ENCODE measurements at regions not wholly inside any gene's neighbourhood (a gene's known extent, or its start where the extent isn't known, plus 50 kb on each side); places are given as distances from the start of the nearest gene placed in this dataset.
"Not testable (repeated sequence)": the region's sequence is repeated elsewhere in the genome, so short reads cannot be mapped to it uniquely, and the experiment has no call there.

DNA sequence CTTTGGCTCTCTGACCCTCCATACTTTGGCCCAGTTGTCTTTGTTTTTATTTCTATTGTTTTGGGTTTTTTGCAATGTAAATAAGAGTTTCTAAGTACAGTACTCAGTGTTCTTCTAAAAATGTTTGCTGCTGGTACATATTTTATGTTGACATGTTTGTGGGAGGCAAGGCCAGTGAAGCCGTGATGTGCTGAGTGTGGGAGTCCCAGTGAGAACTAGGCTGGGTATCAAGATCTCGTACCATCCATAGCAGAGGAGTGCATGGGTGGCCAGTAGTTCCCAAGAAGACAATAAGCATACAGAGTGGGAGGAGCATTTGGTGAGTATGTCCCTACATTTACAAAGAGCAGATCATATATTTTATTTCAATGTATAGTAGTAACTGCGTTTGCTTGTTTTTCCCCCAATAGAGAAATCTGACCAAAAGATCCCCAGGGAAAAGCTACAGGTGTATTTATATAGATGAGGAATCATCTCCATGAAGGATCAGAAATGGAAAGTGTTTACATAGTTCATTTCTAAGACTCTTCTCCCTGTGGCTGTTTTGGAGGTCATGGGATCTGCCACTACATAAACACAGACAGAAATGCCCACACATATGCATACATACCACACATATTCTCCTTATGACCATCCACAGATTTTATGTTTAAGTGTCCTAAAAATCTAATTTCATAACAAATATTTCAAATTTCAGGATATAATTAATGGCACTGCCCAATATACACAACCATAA lies 285.9 kb downstream of the ALDH8A1 start:
- TF ChIP-seq, protein P1, sequence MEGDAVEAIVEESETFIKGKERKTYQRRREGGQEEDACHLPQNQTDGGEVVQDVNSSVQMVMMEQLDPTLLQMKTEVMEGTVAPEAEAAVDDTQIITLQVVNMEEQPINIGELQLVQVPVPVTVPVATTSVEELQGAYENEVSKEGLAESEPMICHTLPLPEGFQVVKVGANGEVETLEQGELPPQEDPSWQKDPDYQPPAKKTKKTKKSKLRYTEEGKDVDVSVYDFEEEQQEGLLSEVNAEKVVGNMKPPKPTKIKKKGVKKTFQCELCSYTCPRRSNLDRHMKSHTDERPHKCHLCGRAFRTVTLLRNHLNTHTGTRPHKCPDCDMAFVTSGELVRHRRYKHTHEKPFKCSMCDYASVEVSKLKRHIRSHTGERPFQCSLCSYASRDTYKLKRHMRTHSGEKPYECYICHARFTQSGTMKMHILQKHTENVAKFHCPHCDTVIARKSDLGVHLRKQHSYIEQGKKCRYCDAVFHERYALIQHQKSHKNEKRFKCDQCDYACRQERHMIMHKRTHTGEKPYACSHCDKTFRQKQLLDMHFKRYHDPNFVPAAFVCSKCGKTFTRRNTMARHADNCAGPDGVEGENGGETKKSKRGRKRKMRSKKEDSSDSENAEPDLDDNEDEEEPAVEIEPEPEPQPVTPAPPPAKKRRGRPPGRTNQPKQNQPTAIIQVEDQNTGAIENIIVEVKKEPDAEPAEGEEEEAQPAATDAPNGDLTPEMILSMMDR (IDR thresholded peaks at IDR 0.05) = no peak
- ATAC-seq (no peak), DNase-seq (no peak), FAIRE-seq (no peak)
- intact Hi-C loops (cut with DNase I) = no loop called here
- Histone ChIP-seq H3K27ac (no peak overlapping the region), H3K9me3 (no peaks in the 10 kb centered on the region), H3K4me3 (no peak overlapping the region), H3K4me1 (no peaks in the 10 kb centered on the region), H3K36me3 (no peaks in the 10 kb centered on the region), H3K27me3 (no peaks in the 10 kb centered on the region)
- WGBS, 2 donors = 84 to 97% methylated on average over 3 of the region's 3 CpGs

DNA sequence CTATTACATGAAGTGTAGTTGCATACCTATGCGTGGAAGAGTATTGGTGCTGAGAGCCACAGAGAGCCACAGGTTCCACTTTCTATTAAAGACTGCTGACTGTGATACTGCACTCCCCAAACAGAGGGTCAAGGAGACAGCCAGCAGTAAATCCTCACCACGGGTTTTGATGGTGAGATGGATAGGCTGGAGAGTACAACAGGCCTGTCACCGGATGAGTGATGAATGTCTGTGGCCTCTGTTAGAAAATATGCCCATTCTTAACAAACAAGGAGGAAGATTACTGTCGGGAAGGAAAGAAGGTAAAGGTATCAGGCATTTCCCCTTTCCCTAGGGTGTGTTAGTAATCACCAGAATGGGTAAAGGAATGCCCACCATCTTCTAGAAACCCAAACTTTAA lies 286.5 kb downstream of the ALDH8A1 start:
- ATAC-seq = no peak
- Histone ChIP-seq H3K4me3 (no peak overlapping the region), H3K9me3 (no peaks in the 10 kb centered on the region), H3K27ac (no peak overlapping the region), H3K36me3 (no peaks in the 10 kb centered on the region), H3K27me3 (no peaks in the 10 kb centered on the region), H3K4me1 (no peaks in the 10 kb centered on the region)
- FAIRE-seq = no peak
- DNase-seq = no peak
- intact Hi-C loops (cut with DNase I) = no loop called here
- WGBS, 2 donors = 76% methylated on average over 4 of the region's 4 CpGs
- TF ChIP-seq, protein P1 (IDR thresholded peaks at IDR 0.05) = no peak

DNA sequence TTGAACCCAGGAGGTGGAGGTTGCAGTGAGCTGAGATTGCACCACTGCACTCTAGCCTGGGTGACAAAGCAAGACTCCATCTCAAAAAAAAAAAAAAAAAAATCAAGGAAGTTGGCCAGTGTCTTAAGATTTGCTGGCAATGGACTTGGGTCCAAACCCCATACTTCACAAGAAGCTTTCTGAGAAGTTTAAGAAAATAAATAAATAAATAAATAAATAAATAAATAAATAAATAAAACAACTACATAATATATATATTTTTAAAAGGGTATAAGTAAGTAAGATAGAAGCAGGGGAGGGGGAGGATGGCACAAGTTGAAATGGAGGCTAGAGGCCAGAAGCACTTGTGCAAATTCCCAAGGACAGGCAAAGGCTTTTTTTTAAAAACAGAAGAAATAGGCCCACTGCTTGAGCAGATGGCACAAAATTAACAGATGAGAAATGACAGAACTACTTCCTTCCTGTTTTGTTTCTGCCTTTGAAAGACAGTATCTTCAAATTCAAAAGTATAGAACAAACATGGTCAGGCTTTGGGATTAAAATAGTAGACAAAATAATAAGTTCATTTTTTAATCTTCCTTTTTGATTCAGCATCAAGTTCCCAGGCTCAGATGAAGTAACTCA lies 287.7 kb downstream of the ALDH8A1 start:
- no peak for DNase-seq
- ATAC-seq = no peak
- Histone ChIP-seq H3K9me3 (no peaks in the 10 kb centered on the region), H3K36me3 (no peaks in the 10 kb centered on the region), H3K4me1 (no peaks in the 10 kb centered on the region), H3K27me3 (no peaks in the 10 kb centered on the region), H3K4me3 (no peak overlapping the region), H3K27ac (no peak overlapping the region)
- intact Hi-C loops (cut with DNase I) = no loop called here
- no peak for FAIRE-seq
- TF ChIP-seq, protein P1 (IDR thresholded peaks at IDR 0.05) = no peak

DNA sequence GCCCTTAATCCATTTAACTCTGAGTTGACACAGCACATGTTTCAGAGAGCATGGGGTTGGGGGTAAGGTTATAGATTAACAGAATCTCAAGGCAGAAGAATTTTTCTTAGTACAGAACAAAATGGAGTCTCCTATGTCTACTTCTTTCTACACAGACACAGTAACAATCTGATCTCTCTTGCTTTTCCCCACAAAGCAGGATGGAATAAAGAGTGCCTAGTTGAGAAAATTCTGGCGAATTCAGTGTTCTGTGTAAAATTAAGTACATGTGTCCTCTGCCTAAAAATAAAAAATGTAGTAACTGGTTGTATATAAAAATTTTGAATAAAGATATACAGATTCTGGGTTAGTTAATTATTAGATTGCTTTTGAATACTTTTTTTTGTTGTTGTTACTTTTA lies 290.0 kb downstream of the ALDH8A1 start:
- H3K27ac ChIP-seq, FAIRE-seq: not testable (repeated sequence)
- 86 to 100% methylated on average over 1 of the region's 1 CpG for WGBS, 2 donors

DNA sequence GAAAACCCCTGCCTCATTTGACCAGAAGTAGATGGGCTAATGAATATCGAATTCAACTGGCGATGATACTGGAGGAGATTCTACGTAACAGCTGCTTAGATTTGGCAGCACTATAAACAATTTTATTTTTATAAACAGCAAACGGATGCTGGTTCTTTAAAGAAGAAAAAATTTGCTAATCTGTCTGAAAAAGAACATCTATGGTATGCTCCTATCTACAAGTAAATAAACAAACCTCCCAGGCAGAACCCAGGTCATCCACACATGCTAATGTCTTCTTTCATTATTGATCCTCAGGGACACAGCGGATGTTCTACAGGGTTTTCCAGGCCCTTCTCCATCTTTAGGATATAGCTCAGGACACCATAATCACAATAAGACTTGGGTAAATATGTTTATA lies 291.3 kb downstream of the ALDH8A1 start:
- H3K27me3 ChIP-seq = no peaks in the 10 kb centered on the region
- no peak overlapping the region for H3K4me3 ChIP-seq
- intact Hi-C loops (cut with DNase I) = no loop called here
- no peak for DNase-seq
- TF ChIP-seq, protein P1 (IDR thresholded peaks at IDR 0.05) = no peak
- H3K4me1 ChIP-seq = no peaks in the 10 kb centered on the region
- H3K36me3 ChIP-seq = no peaks in the 10 kb centered on the region
- no peak for FAIRE-seq
- H3K27ac ChIP-seq = no peak overlapping the region
- WGBS, 2 donors = 85 to 90% methylated on average over 5 of the region's 5 CpGs
- no peaks in the 10 kb centered on the region for H3K9me3 ChIP-seq
- no peak for ATAC-seq

More for the DNA sequence above, 290.0 kb downstream of the ALDH8A1 start:
- H3K27me3 ChIP-seq; H3K4me3 ChIP-seq; H3K36me3 ChIP-seq; intact Hi-C loops (cut with DNase I); DNase-seq; ATAC-seq; H3K4me1 ChIP-seq; H3K9me3 ChIP-seq: not testable (repeated sequence)
